OCI-LY7 (cell line): ENCODE measurements at regions not wholly inside any gene's neighbourhood (a gene's known extent, or its start where the extent isn't known, plus 50 kb on each side); places are given as distances from the start of the nearest gene placed in this dataset.

Experiments
- CTCF ChIP-seq: fragments of 200-600 bp; sonication (generic); conservative IDR thresholded peaks from 2 replicates; pipeline ENCODE4 v1.5.1; 2014; ENCODE audit warnings: mild to moderate bottlenecking, antibody characterized with exemption, low read length, moderate library complexity, mixed read lengths
- EZH2phosphoT487 ChIP-seq: fragments of 200-600 bp; sonication (generic); IDR thresholded peaks from 2 replicates; pipeline ENCODE4 v1.6.1; 2018; ENCODE audit warnings: low read depth, borderline replicate concordance, mild to moderate bottlenecking, mixed run types, antibody characterized with exemption, low read length, moderate library complexity, mixed read lengths

GRCh38 chr9:109959679-109960078 is 179.7 kb downstream of the PALM2AKAP2 start:
- no peak for TF ChIP-seq CTCF
- no peak for TF ChIP-seq EZH2phosphoT487
